LNCAP (cell line): ENCODE measurements at regions not wholly inside any gene's neighbourhood (a gene's known extent, or its start where the extent isn't known, plus 50 kb on each side); places are given as distances from the start of the nearest gene placed in this dataset.

ENCODE experiments used
- TF ChIP-seq, protein P1 (sequence below): fragments of 450-650 bp; IDR thresholded peaks from 2 replicates; pipeline ENCODE4 v1.5.1; 2017; ENCODE audit warnings: mild to moderate bottlenecking

GRCh38 chr13:69324090-69324886 is 783.3 kb upstream of the ATXN8OS start:
- TF ChIP-seq, protein P1, sequence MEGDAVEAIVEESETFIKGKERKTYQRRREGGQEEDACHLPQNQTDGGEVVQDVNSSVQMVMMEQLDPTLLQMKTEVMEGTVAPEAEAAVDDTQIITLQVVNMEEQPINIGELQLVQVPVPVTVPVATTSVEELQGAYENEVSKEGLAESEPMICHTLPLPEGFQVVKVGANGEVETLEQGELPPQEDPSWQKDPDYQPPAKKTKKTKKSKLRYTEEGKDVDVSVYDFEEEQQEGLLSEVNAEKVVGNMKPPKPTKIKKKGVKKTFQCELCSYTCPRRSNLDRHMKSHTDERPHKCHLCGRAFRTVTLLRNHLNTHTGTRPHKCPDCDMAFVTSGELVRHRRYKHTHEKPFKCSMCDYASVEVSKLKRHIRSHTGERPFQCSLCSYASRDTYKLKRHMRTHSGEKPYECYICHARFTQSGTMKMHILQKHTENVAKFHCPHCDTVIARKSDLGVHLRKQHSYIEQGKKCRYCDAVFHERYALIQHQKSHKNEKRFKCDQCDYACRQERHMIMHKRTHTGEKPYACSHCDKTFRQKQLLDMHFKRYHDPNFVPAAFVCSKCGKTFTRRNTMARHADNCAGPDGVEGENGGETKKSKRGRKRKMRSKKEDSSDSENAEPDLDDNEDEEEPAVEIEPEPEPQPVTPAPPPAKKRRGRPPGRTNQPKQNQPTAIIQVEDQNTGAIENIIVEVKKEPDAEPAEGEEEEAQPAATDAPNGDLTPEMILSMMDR, result peak; percentile 22; the same call in 1 of the 2 replicates

DNA sequence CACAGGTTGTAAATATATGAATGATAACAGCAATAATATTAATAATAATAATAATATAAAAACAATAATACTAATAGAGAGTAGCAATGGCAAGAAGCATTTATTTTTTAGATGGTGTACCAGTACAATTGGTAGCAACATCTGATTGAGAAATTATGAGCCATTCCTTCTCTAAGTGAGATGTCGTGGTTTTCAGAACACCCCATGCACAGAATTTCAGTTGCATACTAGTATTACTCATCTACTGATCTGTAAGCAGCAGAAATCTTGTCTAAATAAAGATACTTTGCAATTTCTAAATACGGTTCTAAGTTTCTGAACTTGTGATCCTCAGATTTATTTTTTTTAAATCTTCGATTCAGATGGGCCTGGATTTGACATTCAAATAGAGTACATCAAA is 788.0 kb upstream of the ATXN8OS start:
- TF ChIP-seq, protein P1, result no peak

DNA sequence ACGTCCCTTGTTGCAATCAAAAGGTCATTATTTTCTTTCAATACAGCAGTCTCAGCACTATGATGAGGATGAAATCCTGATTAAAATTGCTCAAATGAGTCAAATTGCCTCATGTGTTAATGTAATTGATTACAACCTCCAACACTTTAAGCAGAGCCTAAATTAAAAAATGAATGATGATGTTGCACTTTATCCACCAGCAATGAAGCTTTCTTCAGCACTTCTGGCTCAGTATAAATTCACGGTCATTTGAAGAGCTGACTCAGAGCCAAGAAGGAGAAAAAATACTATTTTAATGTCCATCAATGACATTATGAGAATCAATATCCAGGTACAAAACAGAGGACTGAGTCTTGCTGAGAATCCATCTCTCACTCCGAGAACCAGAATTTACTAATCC is 792.6 kb upstream of the ATXN8OS start:
- TF ChIP-seq, protein P1, result no peak

- TF ChIP-seq, protein P1, result no peak
Measured at GRCh38 chr13:69306766-69307165, 800.9 kb upstream of the ATXN8OS start.

GRCh38 chr13:69300131-69300530 is 807.5 kb upstream of the ATXN8OS start:
- TF ChIP-seq, protein P1, result no peak

DNA sequence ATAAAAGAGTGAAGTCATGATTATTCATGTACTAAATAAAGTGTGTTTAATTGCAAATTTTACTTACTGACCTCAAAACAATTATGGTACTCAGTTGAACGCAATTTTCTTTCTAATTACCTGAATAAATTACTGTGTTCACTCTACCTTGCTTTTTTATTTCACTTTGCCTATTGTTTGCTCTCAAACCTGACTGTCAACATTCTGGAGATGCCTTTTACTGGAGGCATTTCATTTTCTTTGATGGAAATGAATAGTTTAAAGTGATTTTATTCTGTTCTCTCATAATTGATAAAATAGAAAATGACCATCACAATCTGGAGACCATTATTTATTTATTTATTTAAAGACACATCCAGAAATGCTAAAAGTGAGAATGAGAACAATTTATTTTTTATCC is 811.5 kb upstream of the ATXN8OS start:
- TF ChIP-seq, protein P1, result no peak

GRCh38 chr13:69292789-69293425 is 814.7 kb upstream of the ATXN8OS start:
- TF ChIP-seq, protein P1, result no peak
